Right lobe of liver (tissue), 6 donors: ENCODE measurements at regions not wholly inside any gene's neighbourhood (a gene's known extent, or its start where the extent isn't known, plus 50 kb on each side); places are given as distances from the start of the nearest gene placed in this dataset.

Source experiments
- ATAC-seq, 4 donors: fragments of 200-7000 bp; cut with Tn5 transposase; one replicate each; pipeline ENCODE4 v1.9.1; 2020; ENCODE audit warnings: mild to moderate bottlenecking in 4 of 4, moderate library complexity in 4 of 4
- DNase-seq, 3 donors: peaks; one replicate each; pipeline ENCODE4 v3.0.0-alpha.2; 2020
- H3K27ac ChIP-seq, 3 donors: fragments of 200-600 bp; one replicate each; pipeline ENCODE4 v1.8.0; 2022
- H3K27me3 ChIP-seq, 2 donors: fragments of 200-600 bp; one replicate each; pipeline ENCODE4 v1.8.0; 2022
- H3K36me3 ChIP-seq, 4 donors: fragments of 200-600 bp; sonication (generic) in 1 of 4; one replicate each; pipeline versions ENCODE4 v1.5.1 to v1.8.0; 2017 to 2022; ENCODE audit warnings: control low read depth in 1 of 4
- H3K4me1 ChIP-seq, 4 donors: fragments of 200-600 bp; sonication (generic) in 1 of 4; one replicate each; pipeline versions ENCODE4 v1.5.1 to v1.8.0; 2017 to 2022; ENCODE audit warnings: control low read depth in 1 of 4
- H3K4me3 ChIP-seq, 3 donors: fragments of 200-600 bp; one replicate each; pipeline ENCODE4 v1.8.0; 2022
- H3K9me3 ChIP-seq, 4 donors: fragments of 200-600 bp; sonication (generic) in 1 of 4; one replicate each; pipeline versions ENCODE4 v1.5.1 to v1.8.0; 2017 to 2022; ENCODE audit warnings: control low read depth in 1 of 4
- POLR2A ChIP-seq: fragments of 450-650 bp; IDR thresholded peaks from one replicate; pipeline ENCODE4 v1.6.1; 2017; ENCODE audit warnings: antibody characterized with exemption, mild to moderate bottlenecking
- WGBS: methylation state at CpG from one replicate; pipeline ENCODE4 v1.1.6; 2018; ENCODE audit warnings: low coverage, low lambda C conversion rate; ENCODE audit not compliant: insufficient coverage; ENCODE audit errors: missing lambda C conversion rate; 5-methylcytosine and 5-hydroxymethylcytosine counted together
- intact Hi-C, 2 donors: fragments of 100-400 bp; cut with DNase I; formaldehyde crosslinking; loops; one replicate each; pipeline versions ENCODE4 v1.11.2 to v1.14.1; 2022
- TF ChIP-seq, protein P1 (sequence below), 4 donors: fragments of 200-600 bp in 3 of 4; fragments of 450-650 bp in 1 of 4; IDR thresholded peaks; one replicate each; pipeline versions ENCODE4 v1.5.1 to v1.8.0; 2016 to 2022; ENCODE audit warnings: antibody characterized with exemption in 4 of 4, mild to moderate bottlenecking in 2 of 4
- donor health status: DM: no; HTN: yes; CAD: no.
- donor health status: DM: no; HTN: no; CAD: no.
- donor health status: DM: no; HTN: no; CAD: no.
- donor health status: DM: no; HTN: yes; CAD: no.
- donor health status: DM: no; HTN: yes; CAD: no.

DNA sequence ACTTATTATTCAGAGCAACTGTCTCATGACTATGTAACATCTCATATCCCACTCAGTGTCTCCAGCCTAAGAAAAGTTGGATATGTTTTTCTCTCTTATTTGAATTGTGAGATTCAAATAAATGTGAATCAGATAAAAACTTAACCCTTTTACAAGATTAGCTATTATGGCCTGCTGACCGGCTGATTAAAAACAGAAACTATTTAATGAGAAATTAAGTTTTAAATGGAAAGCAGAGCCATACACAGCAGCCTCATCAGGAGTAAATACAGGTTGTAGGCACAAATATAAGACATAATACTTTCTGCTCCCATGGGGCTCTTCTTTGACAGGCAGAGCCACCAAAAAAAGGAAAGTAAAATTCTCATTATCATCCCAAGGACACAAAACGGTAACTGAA, 307.0 kb upstream of the PRMT6 start:
- WGBS: 29% methylated on average over 2 of the region's 2 CpGs

DNA sequence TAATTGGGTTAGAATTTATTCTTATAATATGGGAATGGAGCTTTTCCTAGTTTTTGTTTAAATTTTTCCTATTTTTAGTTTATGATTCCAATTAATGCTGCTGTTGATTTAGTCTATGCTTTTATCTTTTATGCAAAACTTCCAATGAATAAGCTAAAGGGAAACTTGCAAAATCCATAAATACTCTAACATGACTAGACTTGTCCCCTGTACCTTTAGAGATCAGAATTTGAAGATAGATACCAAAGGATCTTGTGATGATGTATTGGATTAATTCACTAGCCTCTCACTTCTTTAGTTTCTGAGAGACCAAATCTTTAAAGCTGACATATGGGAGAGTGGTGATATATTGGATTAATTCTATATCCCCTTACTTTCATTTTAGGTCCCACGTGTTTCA, 306.6 kb upstream of the PRMT6 start:
- intact Hi-C loops: no loop called here
- no peak for ATAC-seq
- 20% methylated on average over 1 of the region's 1 CpG for WGBS
- Histone ChIP-seq H3K4me3 (no peak overlapping the region), H3K27me3 (no peaks in the 10 kb centered on the region), H3K9me3 (no peaks in the 10 kb centered on the region), H3K4me1 (no peaks in the 10 kb centered on the region), H3K36me3 (no peaks in the 10 kb centered on the region), H3K27ac (no peak overlapping the region)
- TF ChIP-seq, protein P1, sequence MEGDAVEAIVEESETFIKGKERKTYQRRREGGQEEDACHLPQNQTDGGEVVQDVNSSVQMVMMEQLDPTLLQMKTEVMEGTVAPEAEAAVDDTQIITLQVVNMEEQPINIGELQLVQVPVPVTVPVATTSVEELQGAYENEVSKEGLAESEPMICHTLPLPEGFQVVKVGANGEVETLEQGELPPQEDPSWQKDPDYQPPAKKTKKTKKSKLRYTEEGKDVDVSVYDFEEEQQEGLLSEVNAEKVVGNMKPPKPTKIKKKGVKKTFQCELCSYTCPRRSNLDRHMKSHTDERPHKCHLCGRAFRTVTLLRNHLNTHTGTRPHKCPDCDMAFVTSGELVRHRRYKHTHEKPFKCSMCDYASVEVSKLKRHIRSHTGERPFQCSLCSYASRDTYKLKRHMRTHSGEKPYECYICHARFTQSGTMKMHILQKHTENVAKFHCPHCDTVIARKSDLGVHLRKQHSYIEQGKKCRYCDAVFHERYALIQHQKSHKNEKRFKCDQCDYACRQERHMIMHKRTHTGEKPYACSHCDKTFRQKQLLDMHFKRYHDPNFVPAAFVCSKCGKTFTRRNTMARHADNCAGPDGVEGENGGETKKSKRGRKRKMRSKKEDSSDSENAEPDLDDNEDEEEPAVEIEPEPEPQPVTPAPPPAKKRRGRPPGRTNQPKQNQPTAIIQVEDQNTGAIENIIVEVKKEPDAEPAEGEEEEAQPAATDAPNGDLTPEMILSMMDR (IDR thresholded peaks at IDR 0.05): no peak
- TF ChIP-seq POLR2A: no peak
- DNase-seq: no peak

More for the DNA sequence above, 307.0 kb upstream of the PRMT6 start:
- intact Hi-C loops: no loop called here
- no peak for TF ChIP-seq POLR2A
- Histone ChIP-seq H3K27me3 (no peaks in the 10 kb centered on the region), H3K27ac (no peak overlapping the region), H3K4me3 (no peak overlapping the region), H3K9me3 (no peaks in the 10 kb centered on the region), H3K4me1 (no peaks in the 10 kb centered on the region), H3K36me3 (no peaks in the 10 kb centered on the region)
- ATAC-seq (no peak), DNase-seq (no peak)

DNA sequence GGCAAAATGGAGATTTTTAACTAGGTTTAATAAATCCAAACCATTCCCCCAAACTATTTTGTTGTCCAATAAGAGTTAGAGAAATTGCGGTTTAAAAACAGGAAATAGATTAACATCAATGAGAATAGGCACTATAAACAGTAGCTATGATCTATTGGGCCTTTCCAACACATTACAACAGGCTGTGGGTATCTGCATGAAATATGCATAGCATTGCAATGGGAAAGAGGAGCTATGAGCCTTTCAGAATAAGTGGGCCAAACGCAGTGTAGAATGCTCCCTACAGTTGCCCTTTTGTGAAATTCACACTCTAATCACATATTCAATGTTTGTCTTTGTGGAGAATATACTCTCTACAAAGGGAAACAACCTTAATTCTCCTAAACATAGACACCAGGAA, 305.5 kb upstream of the PRMT6 start:
- H3K36me3 ChIP-seq: no peaks in the 10 kb centered on the region
- no peak for TF ChIP-seq POLR2A
- TF ChIP-seq, protein P1 (IDR thresholded peaks at IDR 0.05): no peak
- 50% methylated on average over 2 of the region's 2 CpGs for WGBS
- intact Hi-C loops: no loop called here
- H3K4me1 ChIP-seq: no peaks in the 10 kb centered on the region
- DNase-seq (no peak), ATAC-seq (no peak)
- no peak overlapping the region for H3K4me3 ChIP-seq
- no peaks in the 10 kb centered on the region for H3K27me3 ChIP-seq
- H3K27ac ChIP-seq: no peak overlapping the region
- no peaks in the 10 kb centered on the region for H3K9me3 ChIP-seq

DNA sequence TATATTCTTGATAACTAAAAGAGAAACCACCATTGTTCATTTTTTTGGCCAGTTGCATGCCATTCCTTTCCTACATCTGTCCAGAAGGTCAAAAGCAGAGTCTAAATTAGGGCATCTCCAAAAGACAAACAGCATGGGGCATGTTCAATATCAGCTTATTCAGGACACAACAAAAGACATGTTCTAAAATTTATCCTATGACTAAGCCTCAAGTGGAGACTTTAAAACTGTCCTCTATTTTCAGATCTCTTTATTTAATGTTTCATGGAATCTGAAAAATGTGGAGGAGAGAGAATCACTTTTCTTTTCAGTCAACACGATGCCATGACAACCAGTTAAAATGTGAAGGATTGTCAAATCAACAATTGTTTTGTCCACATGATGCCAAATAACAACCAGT, 303.4 kb upstream of the PRMT6 start:
- H3K4me1 ChIP-seq: no peaks in the 10 kb centered on the region
- H3K27ac ChIP-seq: no peak overlapping the region
- intact Hi-C loops: no loop called here
- H3K9me3 ChIP-seq: no peaks in the 10 kb centered on the region
- no peaks in the 10 kb centered on the region for H3K27me3 ChIP-seq
- H3K4me3 ChIP-seq: no peak overlapping the region
- ATAC-seq: no peak
- DNase-seq: no peak
- no peaks in the 10 kb centered on the region for H3K36me3 ChIP-seq
- WGBS: 44% methylated on average over 1 of the region's 1 CpG
- TF ChIP-seq POLR2A: no peak
- TF ChIP-seq, protein P1 (IDR thresholded peaks at IDR 0.05): no peak

DNA sequence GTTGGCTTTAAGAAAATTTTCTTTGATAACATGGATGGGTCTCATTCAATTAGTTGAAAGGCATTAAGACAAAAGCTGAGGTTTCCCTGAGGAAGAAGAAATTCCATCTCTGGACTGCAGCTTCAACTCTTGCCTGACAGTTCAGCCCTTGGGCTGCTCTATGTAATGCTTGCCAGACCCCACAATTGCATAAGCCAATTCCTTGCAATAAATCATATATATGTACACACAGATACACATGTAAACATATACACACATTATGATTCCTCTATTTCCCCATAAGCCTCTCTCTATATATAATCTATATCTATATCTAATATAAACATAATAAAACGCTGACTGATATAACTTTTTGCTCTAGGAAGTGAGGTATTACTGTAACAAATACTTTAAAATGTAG, 301.5 kb upstream of the PRMT6 start:
- no peaks in the 10 kb centered on the region for H3K4me1 ChIP-seq
- ATAC-seq: no peak
- TF ChIP-seq, protein P1 (IDR thresholded peaks at IDR 0.05): no peak
- no peak for TF ChIP-seq POLR2A
- H3K27me3 ChIP-seq: no peaks in the 10 kb centered on the region
- no peak overlapping the region for H3K27ac ChIP-seq
- H3K9me3 ChIP-seq: no peaks in the 10 kb centered on the region
- no peaks in the 10 kb centered on the region for H3K36me3 ChIP-seq
- WGBS: 33% methylated on average over 1 of the region's 1 CpG
- intact Hi-C loops: no loop called here
- H3K4me3 ChIP-seq: no peak overlapping the region
- no peak for DNase-seq
